ENCODE measurements at regions not wholly inside any gene's neighbourhood (a gene's known extent, or its start where the extent isn't known, plus 50 kb on each side); places are given as distances from the start of the nearest gene placed in this dataset.

GRCh38 chr6:137781639-137782038 lies 85.4 kb upstream of the TNFAIP3 start:
- no peak overlapping the region for H3K27ac ChIP-seq (ENCODE audit: insufficient read depth in 1 of 2, low read depth in 1 of 2, low read length in 2 of 2, poor library complexity in 1 of 2, severe bottlenecking in 2 of 2)
- H3K9me3 ChIP-seq (ENCODE audit: control extremely low read depth in 1 of 5, control insufficient read depth in 4 of 5, insufficient read depth in 2 of 5, low read depth in 1 of 5, low read length in 4 of 5) = peaks cover 0 to 3% (median 0%) of the 10 kb centered on the region in 5 experiments
- no peak overlapping the region for H3K4me3 ChIP-seq (ENCODE audit: control insufficient read depth in 1 of 7, extremely low read depth in 1 of 7, insufficient read depth in 4 of 7, low read depth in 2 of 7, low read length in 6 of 7)
- no peaks in the 10 kb centered on the region for H3K27me3 ChIP-seq (replicated peaks in 2 of 5; ENCODE audit: control insufficient read depth in 4 of 5, insufficient read depth in 5 of 5, low read length in 4 of 5)
- ChIA-PET POLR2A (no interaction called here), CTCF (interaction anchor here (0.6 to 2.0 kb wide), 3 partner anchors 18 to 24 kb away, joined by 3 to 6 read pairs (median 3); no protein-coding TSS in a partner anchor)
- DNase-seq = no peak
- no peaks in the 10 kb centered on the region for H3K36me3 ChIP-seq (ENCODE audit: control insufficient read depth in 4 of 4, insufficient read depth in 4 of 4, low read length in 3 of 4)
- H3K4me1 ChIP-seq (ENCODE audit: control extremely low read depth in 1 of 4, control insufficient read depth in 4 of 4, insufficient read depth in 4 of 4, low read length in 3 of 4) = peaks cover 0 to 10% (median 3%) of the 10 kb centered on the region in 4 experiments
- WGBS (ENCODE audit: insufficient coverage) = 100% methylated on average over 2 of the region's 3 CpGs

GRCh38 chr6:137782166-137783039 lies 84.7 kb upstream of the TNFAIP3 start:
- 98% methylated on average over 7 of the region's 10 CpGs for WGBS (ENCODE audit: insufficient coverage)
- no peaks in the 10 kb centered on the region for H3K36me3 ChIP-seq (ENCODE audit: control insufficient read depth in 4 of 4, insufficient read depth in 4 of 4, low read length in 3 of 4)
- ChIA-PET CTCF (interaction anchor here (1.1 to 2.0 kb wide), 3 partner anchors 17 to 53 kb away, joined by 3 to 6 read pairs (median 3); no protein-coding TSS in a partner anchor), POLR2A (no interaction called here)
- peaks cover 0 to 3% (median 0%) of the 10 kb centered on the region in 5 experiments for H3K9me3 ChIP-seq (ENCODE audit: control extremely low read depth in 1 of 5, control insufficient read depth in 4 of 5, insufficient read depth in 2 of 5, low read depth in 1 of 5, low read length in 4 of 5)
- H3K4me1 ChIP-seq (ENCODE audit: control extremely low read depth in 1 of 4, control insufficient read depth in 4 of 4, insufficient read depth in 4 of 4, low read length in 3 of 4) = peaks cover 0 to 10% (median 3%) of the 10 kb centered on the region in 4 experiments
- no peak overlapping the region for H3K4me3 ChIP-seq (ENCODE audit: control insufficient read depth in 1 of 7, extremely low read depth in 1 of 7, insufficient read depth in 4 of 7, low read depth in 2 of 7, low read length in 6 of 7)
- no peaks in the 10 kb centered on the region for H3K27me3 ChIP-seq (replicated peaks in 2 of 5; ENCODE audit: control insufficient read depth in 4 of 5, insufficient read depth in 5 of 5, low read length in 4 of 5)
- DNase-seq = no peak
- H3K27ac ChIP-seq (ENCODE audit: insufficient read depth in 1 of 2, low read depth in 1 of 2, low read length in 2 of 2, poor library complexity in 1 of 2, severe bottlenecking in 2 of 2) = no peak overlapping the region

- H3K4me1 ChIP-seq (ENCODE audit: control extremely low read depth in 1 of 4, control insufficient read depth in 4 of 4, insufficient read depth in 4 of 4, low read length in 3 of 4) = peaks cover 0 to 19% (median 8%) of the 10 kb centered on the region in 4 experiments
- CTCF ChIA-PET = interaction anchor here (0.6 to 1.1 kb wide), 2 partner anchors 26 to 54 kb away, joined by 3 read pairs; no protein-coding TSS in a partner anchor
- H3K27ac ChIP-seq (ENCODE audit: insufficient read depth in 1 of 2, low read depth in 1 of 2, low read length in 2 of 2, poor library complexity in 1 of 2, severe bottlenecking in 2 of 2) = no peak overlapping the region
- no peaks in the 10 kb centered on the region for H3K27me3 ChIP-seq (replicated peaks in 2 of 5; ENCODE audit: control insufficient read depth in 4 of 5, insufficient read depth in 5 of 5, low read length in 4 of 5)
- no peak for DNase-seq
- H3K4me3 ChIP-seq (ENCODE audit: control insufficient read depth in 1 of 7, extremely low read depth in 1 of 7, insufficient read depth in 4 of 7, low read depth in 2 of 7, low read length in 6 of 7) = no peak overlapping the region
- POLR2A ChIA-PET = no interaction called here
- H3K36me3 ChIP-seq (ENCODE audit: control insufficient read depth in 4 of 4, insufficient read depth in 4 of 4, low read length in 3 of 4) = no peaks in the 10 kb centered on the region
- H3K9me3 ChIP-seq (ENCODE audit: control extremely low read depth in 1 of 5, control insufficient read depth in 4 of 5, insufficient read depth in 2 of 5, low read depth in 1 of 5, low read length in 4 of 5) = peaks cover 0 to 3% (median 0%) of the 10 kb centered on the region in 5 experiments
- no CpG with 5 or more reads among the region's 1 CpG for WGBS (ENCODE audit: insufficient coverage)
Measured at GRCh38 chr6:137783710-137784109, 83.3 kb upstream of the TNFAIP3 start.

- no peak for DNase-seq
- no peaks in the 10 kb centered on the region for H3K27me3 ChIP-seq (replicated peaks in 2 of 5; ENCODE audit: control insufficient read depth in 4 of 5, insufficient read depth in 5 of 5, low read length in 4 of 5)
- no peak overlapping the region for H3K27ac ChIP-seq (ENCODE audit: insufficient read depth in 1 of 2, low read depth in 1 of 2, low read length in 2 of 2, poor library complexity in 1 of 2, severe bottlenecking in 2 of 2)
- peaks cover 0 to 3% (median 0%) of the 10 kb centered on the region in 5 experiments for H3K9me3 ChIP-seq (ENCODE audit: control extremely low read depth in 1 of 5, control insufficient read depth in 4 of 5, insufficient read depth in 2 of 5, low read depth in 1 of 5, low read length in 4 of 5)
- H3K4me1 ChIP-seq (ENCODE audit: control extremely low read depth in 1 of 4, control insufficient read depth in 4 of 4, insufficient read depth in 4 of 4, low read length in 3 of 4) = peaks cover 0 to 19% (median 8%) of the 10 kb centered on the region in 4 experiments
- ChIA-PET POLR2A (no interaction called here), CTCF (interaction anchor here (1.1 kb wide), 1 partner anchor 34 kb away, joined by 3 read pairs; no protein-coding TSS in a partner anchor)
- WGBS (ENCODE audit: insufficient coverage) = no CpG with 5 or more reads among the region's 1 CpG
- no peaks in the 10 kb centered on the region for H3K36me3 ChIP-seq (ENCODE audit: control insufficient read depth in 4 of 4, insufficient read depth in 4 of 4, low read length in 3 of 4)
- no peak overlapping the region for H3K4me3 ChIP-seq (ENCODE audit: control insufficient read depth in 1 of 7, extremely low read depth in 1 of 7, insufficient read depth in 4 of 7, low read depth in 2 of 7, low read length in 6 of 7)
Measured at GRCh38 chr6:137784583-137784982, 82.5 kb upstream of the TNFAIP3 start.

GRCh38 chr6:137787016-137787415 lies 80.0 kb upstream of the TNFAIP3 start:
- H3K27ac ChIP-seq (ENCODE audit: insufficient read depth in 1 of 2, low read depth in 1 of 2, low read length in 2 of 2, poor library complexity in 1 of 2, severe bottlenecking in 2 of 2) = no peak overlapping the region
- no peak for DNase-seq
- H3K36me3 ChIP-seq (ENCODE audit: control insufficient read depth in 4 of 4, insufficient read depth in 4 of 4, low read length in 3 of 4) = no peaks in the 10 kb centered on the region
- peaks cover 0 to 3% (median 0%) of the 10 kb centered on the region in 5 experiments for H3K9me3 ChIP-seq (ENCODE audit: control extremely low read depth in 1 of 5, control insufficient read depth in 4 of 5, insufficient read depth in 2 of 5, low read depth in 1 of 5, low read length in 4 of 5)
- 92% methylated on average over 2 of the region's 2 CpGs for WGBS (ENCODE audit: insufficient coverage)
- H3K27me3 ChIP-seq (replicated peaks in 2 of 5; ENCODE audit: control insufficient read depth in 4 of 5, insufficient read depth in 5 of 5, low read length in 4 of 5) = no peaks in the 10 kb centered on the region
- no peak overlapping the region for H3K4me3 ChIP-seq (ENCODE audit: control insufficient read depth in 1 of 7, extremely low read depth in 1 of 7, insufficient read depth in 4 of 7, low read depth in 2 of 7, low read length in 6 of 7)
- ChIA-PET POLR2A (no interaction called here), CTCF (interaction anchor here (0.7 to 1.6 kb wide), 2 partner anchors 14 to 79 kb away, joined by 3 to 8 read pairs; no protein-coding TSS in a partner anchor)
- peaks cover 3 to 31% (median 22%) of the 10 kb centered on the region in 4 experiments for H3K4me1 ChIP-seq (ENCODE audit: control extremely low read depth in 1 of 4, control insufficient read depth in 4 of 4, insufficient read depth in 4 of 4, low read length in 3 of 4)

GRCh38 chr6:137788248-137788647 lies 78.8 kb upstream of the TNFAIP3 start:
- peak in 1 of 3 donors; percentile 31 for DNase-seq
- ChIA-PET CTCF (interaction anchor here (1.2 to 2.5 kb wide), 5 partner anchors 11 to 80 kb away, joined by 3 to 8 read pairs (median 5); no protein-coding TSS in a partner anchor), POLR2A (no interaction called here)
- Histone ChIP-seq H3K27ac (ENCODE audit: insufficient read depth in 1 of 2, low read depth in 1 of 2, low read length in 2 of 2, poor library complexity in 1 of 2, severe bottlenecking in 2 of 2) (no peak overlapping the region), H3K36me3 (ENCODE audit: control insufficient read depth in 4 of 4, insufficient read depth in 4 of 4, low read length in 3 of 4) (no peaks in the 10 kb centered on the region), H3K4me1 (ENCODE audit: control extremely low read depth in 1 of 4, control insufficient read depth in 4 of 4, insufficient read depth in 4 of 4, low read length in 3 of 4) (peaks cover 3 to 33% (median 25%) of the 10 kb centered on the region in 4 experiments), H3K4me3 (ENCODE audit: control insufficient read depth in 1 of 7, extremely low read depth in 1 of 7, insufficient read depth in 4 of 7, low read depth in 2 of 7, low read length in 6 of 7) (no peak overlapping the region), H3K27me3 (replicated peaks in 2 of 5; ENCODE audit: control insufficient read depth in 4 of 5, insufficient read depth in 5 of 5, low read length in 4 of 5) (no peaks in the 10 kb centered on the region), H3K9me3 (ENCODE audit: control extremely low read depth in 1 of 5, control insufficient read depth in 4 of 5, insufficient read depth in 2 of 5, low read depth in 1 of 5, low read length in 4 of 5) (peaks cover 0 to 3% (median 0%) of the 10 kb centered on the region in 5 experiments)
- WGBS (ENCODE audit: insufficient coverage) = no CpG with 5 or more reads among the region's 1 CpG

All from common myeloid progenitor, CD34-positive (primary cell).